ENCODE measurements at regions not wholly inside any gene's neighbourhood (a gene's known extent, or its start where the extent isn't known, plus 50 kb on each side); places are given as distances from the start of the nearest gene placed in this dataset.

DNA sequence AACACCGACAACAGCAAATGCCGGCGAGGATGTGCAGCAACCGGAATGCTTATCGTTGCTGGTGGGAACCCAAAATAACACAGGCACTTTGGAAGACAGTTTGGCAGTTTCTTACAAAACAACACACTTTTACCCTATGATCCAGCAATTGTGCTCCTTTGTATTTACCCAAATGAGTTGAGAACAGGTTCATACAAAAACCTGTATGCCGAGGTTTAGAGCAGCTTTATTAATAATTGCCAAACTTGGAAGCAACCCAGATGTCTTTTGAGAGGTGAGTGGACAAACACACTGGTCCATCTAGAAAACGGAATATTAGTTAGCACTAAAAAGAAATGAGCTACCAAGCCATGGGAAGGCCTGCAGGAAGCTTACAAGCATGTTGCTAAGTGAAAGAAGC lies 118.9 kb downstream of the CTTN start:
- Histone ChIP-seq H3K27ac (no peak overlapping the region), H3K4me3 (no peak overlapping the region)

DNA sequence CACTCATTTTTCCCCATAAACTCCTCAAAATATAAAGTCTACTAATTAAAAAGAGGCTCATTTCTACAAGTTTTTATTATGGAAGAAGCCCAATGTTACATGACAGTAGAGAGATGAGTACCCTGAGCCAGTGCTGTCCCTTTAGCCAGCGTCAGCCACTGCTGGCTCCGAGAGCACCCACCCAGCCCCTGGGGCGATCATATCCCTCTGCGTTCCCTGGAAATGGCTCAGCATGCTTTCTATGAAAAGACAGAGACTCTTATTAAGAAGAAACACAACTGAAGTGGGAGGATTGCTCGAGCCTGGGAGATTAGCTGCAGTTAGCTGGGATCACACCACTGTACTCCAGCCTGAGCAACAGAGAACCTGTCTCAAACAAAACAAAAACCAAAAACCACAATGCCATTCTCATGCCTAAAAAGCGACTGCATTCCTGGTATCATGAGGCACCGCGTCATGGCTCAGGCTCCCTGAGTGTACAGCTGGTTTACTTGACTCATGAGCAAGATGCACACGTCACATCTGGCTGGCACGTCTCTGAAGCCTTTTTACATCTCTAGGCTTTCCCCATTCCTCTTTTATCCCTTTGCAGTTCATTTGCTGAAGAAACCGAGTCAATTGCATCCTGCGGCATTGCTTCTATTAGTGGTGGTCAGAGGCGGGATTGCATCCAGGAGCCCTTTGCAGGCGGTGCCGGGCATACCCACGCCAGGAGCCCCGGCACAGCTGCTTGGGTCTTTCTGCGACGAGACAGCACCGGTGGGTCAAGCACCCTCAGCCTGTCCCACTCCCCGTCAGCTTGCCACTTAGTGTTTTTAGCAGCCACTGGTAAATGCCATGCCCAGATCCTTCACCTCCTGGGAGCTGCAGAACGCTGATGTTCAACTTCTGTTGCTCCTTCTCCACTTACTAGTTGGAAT lies 119.9 kb downstream of the CTTN start:
- Histone ChIP-seq H3K27ac (no peak overlapping the region), H3K4me3 (no peak overlapping the region)

DNA sequence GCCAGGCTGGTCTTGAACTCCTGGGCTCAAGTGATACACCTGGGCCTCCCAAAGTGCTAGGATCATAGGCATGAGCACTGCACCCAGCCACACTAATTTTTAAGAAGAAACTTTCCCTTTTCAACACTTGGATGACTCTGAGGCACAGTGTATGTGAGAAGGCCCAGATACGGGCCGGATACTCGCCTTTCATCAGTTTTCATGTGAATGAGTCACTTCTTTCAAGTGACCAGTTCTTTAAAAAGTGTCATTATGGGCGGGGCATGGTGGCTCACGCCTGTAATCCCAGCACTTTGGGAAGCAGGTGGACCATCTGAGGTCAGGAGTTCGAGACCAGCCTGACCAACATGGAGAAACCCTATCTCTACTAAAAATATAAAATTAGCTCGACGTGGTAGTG lies 120.8 kb downstream of the CTTN start:
- no peak overlapping the region for H3K27ac ChIP-seq
- no peak overlapping the region for H3K4me3 ChIP-seq

DNA sequence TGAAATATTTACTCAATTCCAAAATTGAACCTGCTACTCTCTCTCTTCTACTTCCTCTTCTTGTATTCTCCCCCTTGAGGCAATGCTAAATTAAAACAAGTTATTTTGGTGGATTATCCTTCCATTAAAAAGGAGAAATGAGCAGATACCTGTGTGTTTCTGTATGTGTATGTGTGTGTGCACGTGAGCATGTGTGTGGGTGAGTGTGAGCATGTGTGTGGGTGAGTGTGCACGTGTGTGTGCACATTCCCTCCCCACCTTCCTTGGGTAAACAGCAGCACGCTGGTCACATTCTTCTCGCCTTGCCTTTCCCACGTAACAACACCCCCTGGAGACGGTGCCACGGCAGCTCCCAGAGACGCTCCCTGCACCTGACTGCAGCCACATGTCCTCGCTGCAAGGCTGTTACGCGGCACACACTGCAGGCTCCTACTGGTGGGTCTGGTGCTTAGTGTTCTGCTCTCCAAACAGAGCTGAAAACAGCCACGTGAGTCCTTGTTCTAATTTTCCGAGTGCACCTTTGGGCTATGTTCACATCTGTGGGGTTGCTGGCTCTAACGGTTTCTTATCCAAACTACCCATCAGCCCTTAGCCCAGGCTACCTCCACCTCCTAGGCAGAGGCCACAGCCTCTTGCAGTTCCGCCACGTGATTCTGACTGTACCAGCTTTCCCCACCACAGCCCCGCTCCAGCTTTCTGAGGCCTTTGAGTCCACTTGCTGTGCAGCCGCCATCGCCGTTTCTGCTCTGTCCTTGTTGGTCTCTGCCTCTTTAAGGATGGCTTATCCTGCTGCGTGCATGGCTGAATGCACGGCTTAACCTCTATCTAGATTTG lies 123.4 kb downstream of the CTTN start:
- Histone ChIP-seq H3K4me3 (no peak overlapping the region), H3K27ac (no peak overlapping the region)

DNA sequence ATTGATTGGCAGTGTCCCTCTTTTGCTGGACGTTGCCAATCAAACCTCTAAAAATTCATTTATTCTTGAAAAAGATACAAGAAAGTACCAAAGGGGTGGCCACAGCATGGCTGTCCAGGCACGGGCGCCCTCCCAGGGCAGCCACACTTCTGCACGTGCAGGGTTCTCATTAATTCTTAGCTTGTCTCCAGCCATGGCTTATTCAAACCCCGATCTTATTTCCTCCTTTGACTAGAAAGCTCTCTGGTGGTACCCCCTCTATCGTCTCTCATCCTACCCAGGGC lies 123.9 kb downstream of the CTTN start:
- H3K27ac ChIP-seq: no peak overlapping the region
- H3K4me3 ChIP-seq: no peak overlapping the region

DNA sequence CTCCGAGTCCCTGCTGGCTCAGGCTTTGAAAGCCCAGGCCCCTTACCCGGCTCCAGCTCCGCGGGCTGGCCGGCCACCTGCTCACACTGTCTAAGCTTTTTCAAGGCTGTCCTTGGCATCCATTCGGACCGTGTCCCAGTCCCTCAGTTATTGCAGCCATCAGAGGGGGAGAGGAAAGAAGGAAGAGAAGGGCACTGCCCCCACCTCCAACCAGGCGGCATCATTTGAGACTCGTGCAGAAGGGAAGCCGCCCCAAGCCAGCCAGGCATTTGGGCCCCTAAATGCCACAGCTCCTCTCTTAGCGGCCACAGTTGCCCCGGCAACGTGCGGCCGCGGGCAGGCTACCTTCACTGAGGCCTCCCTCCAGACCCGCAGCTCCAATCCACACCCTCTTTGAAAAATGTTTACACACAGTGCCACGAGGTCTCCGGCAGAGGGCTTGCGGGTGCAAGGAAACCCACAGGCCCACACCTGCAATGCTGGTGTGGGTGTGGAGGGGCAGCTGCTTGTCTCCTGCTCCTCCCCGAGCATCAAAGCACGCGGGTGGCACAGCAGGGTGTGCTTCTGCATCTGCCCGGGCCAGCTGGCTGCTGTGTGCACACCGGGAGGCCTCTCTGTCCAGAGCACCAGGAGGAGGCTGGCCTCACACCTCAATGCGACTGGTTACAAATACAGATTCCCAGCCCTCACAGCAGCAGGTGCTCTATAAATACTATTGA lies 124.4 kb downstream of the CTTN start:
- no peak overlapping the region for H3K27ac ChIP-seq
- no peak overlapping the region for H3K4me3 ChIP-seq

DNA sequence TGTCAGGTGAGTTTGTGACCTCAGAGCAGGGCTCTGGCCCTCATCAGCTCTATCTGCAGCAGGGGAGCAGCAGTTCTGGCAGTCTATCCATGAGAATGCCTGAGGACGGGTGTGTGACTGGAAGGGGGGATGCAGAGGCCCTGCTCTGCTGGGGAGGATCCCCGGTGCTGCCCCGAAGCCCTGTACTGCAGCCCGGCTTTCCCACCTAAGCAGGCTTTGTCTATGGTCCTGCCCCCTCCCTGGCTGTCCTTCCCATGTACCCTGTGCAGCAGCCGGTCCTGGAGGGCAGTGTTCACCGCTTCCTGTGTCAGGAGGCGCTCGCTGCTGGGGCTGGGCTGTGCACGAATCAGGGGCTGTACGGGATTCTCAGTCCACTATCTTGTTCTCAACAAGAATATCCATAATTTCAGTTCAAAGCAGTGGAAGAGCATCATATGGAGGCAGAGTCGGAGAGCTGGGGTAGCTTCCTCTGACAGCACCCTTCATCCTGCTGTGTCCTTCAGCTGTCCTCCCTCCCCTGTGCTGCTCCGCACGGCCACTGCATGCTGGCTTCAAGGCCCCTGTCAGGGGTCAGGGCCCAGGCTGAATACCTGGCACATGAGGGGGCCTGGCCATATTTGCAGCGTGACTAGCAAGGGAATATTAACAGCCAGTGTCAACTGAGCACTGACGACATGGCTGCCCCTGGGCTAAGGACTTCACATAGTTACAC lies 125.2 kb downstream of the CTTN start:
- H3K27ac ChIP-seq: no peak overlapping the region
- H3K4me3 ChIP-seq: no peak overlapping the region

DNA sequence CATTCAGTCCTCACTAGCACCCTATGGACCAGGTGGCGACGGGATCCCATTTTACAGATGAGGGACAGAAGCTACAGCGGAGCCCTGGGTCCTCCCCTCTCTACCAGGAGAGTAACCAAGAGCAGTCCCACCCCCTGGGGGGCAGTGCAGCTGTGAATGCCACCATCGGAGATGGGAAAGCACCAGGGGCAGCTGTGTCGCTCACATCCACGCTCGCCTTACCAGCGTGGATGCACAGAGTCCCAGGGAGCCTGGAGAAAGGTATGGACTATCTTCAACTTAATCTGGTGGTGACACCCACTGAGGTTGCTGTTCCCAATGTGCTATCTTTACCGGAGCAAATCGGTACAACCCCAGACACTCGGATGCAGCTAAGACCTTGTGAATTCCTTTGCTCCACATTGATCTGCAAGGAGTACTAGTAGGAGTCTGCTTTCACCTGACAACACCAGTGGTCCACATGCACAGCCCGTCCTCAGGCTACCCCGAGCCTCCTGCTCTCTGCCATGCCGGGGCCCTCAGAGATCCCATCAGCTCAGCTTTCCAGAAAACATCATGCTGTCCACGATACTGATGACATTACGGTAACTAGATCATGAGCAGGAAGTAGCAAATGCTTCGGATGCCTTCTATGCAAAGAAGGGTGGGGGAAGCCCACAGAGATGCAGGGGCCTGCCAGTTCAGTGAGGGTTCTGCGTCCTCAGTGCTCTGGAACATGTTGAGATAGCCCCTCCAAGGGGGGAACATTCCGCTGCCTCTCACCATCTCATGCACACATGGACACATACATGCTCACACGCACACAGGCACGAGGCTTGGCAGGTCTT lies 126.0 kb downstream of the CTTN start:
- Histone ChIP-seq H3K27ac (no peak overlapping the region), H3K4me3 (no peak overlapping the region)

DNA sequence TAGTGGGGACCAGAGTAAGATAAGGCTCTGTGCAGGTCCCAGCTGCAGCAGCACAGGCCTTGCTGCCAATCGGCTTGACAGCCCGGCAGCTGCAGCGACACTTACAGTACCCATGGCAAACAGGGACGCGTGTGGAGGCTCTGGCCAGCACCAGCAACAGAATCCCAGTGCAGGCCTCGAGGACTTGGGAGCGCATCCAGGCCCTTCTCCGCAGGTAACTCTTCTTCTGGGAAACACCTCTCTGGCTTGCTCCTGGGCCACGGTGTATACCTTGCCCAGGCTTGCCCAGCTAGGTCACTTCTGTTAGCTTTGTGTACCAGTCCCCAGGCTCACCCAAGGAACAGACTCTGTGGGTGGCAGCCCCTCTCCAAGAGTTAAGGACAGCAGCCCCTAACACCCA lies 126.7 kb downstream of the CTTN start:
- H3K4me3 ChIP-seq: no peak overlapping the region
- no peak overlapping the region for H3K27ac ChIP-seq

DNA sequence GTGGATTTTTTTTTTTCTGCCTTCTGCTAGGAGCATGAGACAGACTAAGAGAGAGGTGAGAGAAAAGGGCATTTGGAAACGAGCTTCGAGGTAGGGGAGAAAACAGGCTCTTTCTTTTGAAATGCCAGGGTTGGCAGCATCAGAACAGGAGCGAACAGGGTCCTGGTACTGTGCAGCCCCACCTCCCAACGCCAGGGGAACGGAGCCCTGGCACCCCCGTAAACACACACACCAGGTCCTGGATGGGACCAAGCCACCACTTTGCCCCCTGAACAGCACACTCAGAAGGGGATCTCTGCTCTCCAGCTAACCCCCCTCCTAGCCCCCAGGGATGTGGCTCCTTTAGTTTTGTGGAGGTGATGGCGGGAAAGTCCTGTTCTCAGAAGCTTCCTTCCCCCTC lies 127.1 kb downstream of the CTTN start:
- Histone ChIP-seq H3K27ac (no peak overlapping the region), H3K4me3 (no peak overlapping the region)

DNA sequence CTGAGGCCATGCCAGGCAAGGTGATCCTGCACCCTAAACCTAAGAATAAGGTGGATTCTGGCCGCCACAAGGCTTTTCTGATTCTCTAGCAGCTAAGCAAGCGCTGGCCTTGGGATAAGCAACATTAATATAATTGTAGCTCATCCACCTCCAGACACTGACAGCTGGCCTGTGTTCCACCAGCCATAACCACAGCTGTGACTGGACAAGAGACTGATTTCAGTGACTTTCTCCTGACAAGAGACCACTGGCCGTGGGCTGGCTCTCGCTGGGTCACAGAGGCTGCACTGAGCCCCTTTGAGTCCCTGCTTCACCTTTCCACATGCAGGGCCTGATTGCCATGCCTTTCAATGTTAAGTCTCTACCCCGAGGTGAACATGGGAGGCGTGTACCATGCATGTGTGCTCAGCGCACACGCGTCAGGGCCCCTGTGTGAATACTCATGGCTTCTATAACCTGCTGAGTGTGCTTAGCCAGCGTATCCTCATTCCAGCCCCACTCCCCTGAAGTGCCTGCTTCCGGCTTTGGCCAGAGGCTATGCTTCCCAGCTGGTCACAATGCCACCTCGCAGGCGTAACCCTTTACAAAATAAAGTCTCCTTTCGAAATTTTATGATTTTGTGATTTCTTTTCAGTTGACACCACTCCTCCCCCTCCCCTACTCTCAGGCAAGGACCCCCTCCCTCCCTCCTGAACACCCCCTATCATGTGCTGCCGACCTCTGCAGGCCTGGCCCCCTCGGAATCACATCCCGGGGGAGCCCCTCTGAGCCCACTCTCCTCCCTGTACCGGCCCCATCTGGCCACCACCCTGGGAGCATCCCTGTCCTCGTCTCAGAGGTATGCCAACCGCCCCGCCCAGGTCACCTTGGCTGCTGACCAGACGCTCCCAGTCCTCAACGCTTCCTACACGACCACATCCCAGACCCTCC lies 128.1 kb downstream of the CTTN start:
- no peak overlapping the region for H3K27ac ChIP-seq

DNA sequence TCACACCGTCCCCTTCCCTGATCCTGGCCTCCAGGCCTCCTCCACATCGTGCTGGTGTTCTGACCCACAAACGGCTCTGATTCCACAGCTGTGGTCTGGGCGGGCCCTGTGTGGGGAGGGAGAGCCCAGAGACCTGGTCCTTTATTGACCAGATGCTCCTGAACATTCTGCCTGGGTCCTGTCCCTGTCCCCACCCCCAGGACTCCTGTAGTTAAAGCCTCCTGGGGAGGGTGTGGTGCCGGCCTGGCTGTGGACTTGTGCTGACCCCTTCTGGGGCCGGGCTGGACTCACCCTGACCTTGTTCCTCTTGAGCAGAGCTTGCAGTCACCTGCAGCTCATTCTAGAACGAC lies 128.7 kb downstream of the CTTN start:
- no peak overlapping the region for H3K27ac ChIP-seq

More for the DNA sequence above, 128.1 kb downstream of the CTTN start:
- H3K4me3 ChIP-seq: no peak overlapping the region

DNA sequence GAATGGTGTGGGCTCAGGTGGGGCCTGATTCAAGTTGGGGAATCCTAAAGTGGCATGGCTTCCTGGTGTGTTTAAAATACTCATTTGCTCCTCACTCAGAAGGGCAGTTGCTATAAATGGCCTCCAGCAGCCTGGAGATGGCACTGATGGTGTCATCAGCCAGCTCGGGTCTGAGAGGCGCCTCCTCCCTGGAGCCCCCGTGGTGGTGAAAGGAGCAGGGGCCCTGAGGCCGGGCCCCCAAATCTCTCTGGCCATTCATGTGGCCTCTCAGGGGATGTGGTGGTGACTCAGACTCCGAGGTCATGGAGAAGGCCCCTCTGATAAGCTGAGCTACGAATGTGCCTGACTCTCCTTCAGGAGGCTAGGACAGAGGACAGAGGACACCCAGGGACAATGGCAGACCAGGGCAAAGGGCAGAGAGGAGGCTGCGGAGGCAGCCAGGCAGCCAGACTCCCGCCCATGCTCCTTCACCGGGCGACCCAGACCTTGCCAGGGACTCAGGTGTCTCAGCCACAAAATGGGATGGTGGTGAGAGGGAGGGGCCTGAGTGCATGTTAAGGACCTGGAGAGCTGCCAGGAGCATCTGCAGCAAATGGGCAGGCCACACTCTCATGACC lies 129.2 kb downstream of the CTTN start:
- Histone ChIP-seq H3K27ac (no peak overlapping the region), H3K4me3 (no peak overlapping the region)

More for the DNA sequence above, 128.7 kb downstream of the CTTN start:
- no peak overlapping the region for H3K4me3 ChIP-seq

DNA sequence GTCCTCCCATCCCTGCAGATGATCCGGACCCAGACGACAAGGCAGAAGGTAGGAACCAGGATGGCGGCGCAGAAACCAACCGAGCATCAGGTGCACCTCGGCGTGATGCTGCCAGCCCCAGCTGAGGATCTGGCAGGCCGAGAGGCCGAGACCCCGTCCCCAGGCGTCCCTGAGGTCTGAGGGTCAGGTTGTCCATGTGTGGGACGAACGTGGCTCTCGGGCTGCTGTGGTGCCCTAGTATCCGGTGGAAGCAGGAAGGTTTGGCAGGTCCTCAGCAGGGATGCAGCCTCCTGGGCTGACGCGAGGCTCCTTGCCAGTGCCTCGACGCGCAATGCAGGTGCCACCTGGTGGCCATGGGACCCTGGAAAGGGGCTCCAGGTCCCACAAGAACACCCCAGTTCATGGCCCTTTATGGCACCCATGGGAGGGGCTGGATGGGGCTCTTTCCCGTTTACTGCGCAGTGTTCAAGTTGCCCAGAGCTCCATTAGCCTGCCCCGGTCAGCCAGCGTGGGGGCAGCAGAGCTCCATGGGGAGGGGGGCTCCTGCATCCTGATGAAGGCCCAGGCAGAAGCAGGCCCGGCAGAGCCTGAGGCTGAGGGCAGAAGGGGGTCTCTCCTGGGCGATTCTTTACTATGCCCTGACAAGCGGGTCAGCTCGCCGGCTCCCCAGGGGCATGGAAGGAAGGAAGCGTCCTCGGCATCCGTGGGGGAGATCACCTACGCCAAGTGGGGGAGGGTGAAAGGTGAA lies 129.9 kb downstream of the CTTN start:
- Histone ChIP-seq H3K4me3 (no peak overlapping the region), H3K27ac (no peak overlapping the region)

DNA sequence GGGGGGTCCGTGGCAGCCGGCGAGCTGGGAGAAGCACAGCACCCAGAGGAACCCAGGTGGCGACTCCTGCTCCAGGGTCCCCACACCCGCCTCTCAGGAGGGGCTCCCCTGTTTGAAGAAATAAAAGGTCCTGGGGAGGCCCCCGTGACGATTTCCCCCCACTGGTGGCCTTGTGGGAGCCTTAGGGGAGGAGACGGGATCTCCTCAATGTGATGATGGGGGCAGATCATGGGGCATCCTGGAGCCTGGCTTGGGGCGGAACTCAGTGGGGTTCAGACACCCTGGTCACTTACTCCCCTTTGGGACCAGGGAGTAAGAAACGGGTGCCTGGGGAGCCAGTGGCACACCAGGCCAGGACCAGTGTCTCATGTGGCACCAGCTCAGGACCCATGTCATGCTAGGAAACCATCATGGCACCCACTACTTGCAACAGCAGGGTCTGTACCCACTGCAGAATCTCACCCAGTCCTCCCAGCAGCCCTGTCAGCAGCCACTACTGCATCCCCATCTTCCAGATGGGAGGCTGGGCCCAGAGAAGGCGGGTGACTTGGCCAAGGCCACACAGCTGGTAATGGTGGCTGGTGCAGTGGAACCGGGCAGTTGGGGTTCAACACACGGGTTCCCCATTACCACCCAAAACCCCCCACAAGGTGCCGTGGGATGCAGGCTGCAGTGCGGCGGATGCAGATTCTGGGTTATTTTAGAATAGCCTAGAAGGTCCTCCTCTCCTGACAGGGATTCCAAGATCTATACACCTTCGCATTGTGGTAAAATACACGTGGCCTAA lies 130.7 kb downstream of the CTTN start:
- H3K27ac ChIP-seq: no peak overlapping the region
- no peak overlapping the region for H3K4me3 ChIP-seq

DNA sequence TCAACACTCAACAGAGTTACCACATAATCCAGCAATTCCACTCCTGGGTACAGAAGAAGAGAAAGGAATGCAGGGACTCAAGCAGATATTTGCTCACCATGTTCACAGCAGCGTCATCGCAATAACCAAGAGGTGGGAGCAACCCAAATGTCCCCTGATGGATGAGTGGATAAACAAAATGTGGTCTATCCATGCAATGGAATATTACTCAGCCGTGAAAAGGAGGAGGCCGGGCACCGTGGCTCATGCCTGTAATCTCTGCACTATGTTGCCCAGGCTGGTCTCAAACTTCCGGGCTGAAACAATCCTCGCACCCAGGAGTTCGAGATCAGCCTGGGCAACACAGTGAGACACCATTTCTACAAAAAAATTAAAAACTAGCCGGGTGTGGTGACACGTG lies 131.7 kb downstream of the CTTN start:
- Histone ChIP-seq H3K4me3 (no peak overlapping the region), H3K27ac (no peak overlapping the region)
